ENCODE measurements at regions not wholly inside any gene's neighbourhood (a gene's known extent, or its start where the extent isn't known, plus 50 kb on each side); places are given as distances from the start of the nearest gene placed in this dataset.

- no peaks in the 10 kb centered on the region for H3K4me1 Mint-ChIP-seq (ENCODE audit: low read depth)
- intact Hi-C loops (cut with micrococcal nuclease), result no loop called here
- CTCF ChIA-PET, result no interaction called here
- no peak for TF ChIP-seq CTCF (IDR thresholded peaks at IDR 0.05)
- no peak for ATAC-seq
- no peaks in the 10 kb centered on the region for H3K27me3 Mint-ChIP-seq
- no peak overlapping the region for H3K4me3 Mint-ChIP-seq
- no peaks in the 10 kb centered on the region for H3K36me3 Mint-ChIP-seq (ENCODE audit: low read depth)
- H3K27ac Mint-ChIP-seq, result no peak overlapping the region
- DNase-seq, result no peak
- H3K9me3 Mint-ChIP-seq, result no peaks in the 10 kb centered on the region
- POLR2A ChIA-PET, result no interaction called here
These were observed 321.8 kb downstream of the GPR37 start for GRCh38 chr7:124443762-124444161.

GRCh38 chr7:124440081-124440480 lies 325.5 kb downstream of the GPR37 start:
- intact Hi-C loops (cut with micrococcal nuclease), result no loop called here
- Mint-ChIP-seq H3K4me1 (ENCODE audit: low read depth) (no peaks in the 10 kb centered on the region), H3K27ac (no peak overlapping the region), H3K27me3 (no peaks in the 10 kb centered on the region), H3K4me3 (no peak overlapping the region), H3K36me3 (ENCODE audit: low read depth) (no peaks in the 10 kb centered on the region), H3K9me3 (no peaks in the 10 kb centered on the region)
- DNase-seq, result no peak
- ATAC-seq, result no peak
- CTCF ChIA-PET, result no interaction called here
- POLR2A ChIA-PET, result no interaction called here
- no peak for TF ChIP-seq CTCF (IDR thresholded peaks at IDR 0.05)

- no peak overlapping the region for H3K27ac Mint-ChIP-seq
- H3K27me3 Mint-ChIP-seq, result no peaks in the 10 kb centered on the region
- ChIA-PET CTCF (no interaction called here), POLR2A (no interaction called here)
- no peak for ATAC-seq
- no peak for TF ChIP-seq CTCF (IDR thresholded peaks at IDR 0.05)
- no peak for DNase-seq
- intact Hi-C loops (cut with micrococcal nuclease), result no loop called here
- no peaks in the 10 kb centered on the region for H3K36me3 Mint-ChIP-seq (ENCODE audit: low read depth)
- no peak overlapping the region for H3K4me3 Mint-ChIP-seq
- no peaks in the 10 kb centered on the region for H3K4me1 Mint-ChIP-seq (ENCODE audit: low read depth)
- H3K9me3 Mint-ChIP-seq, result no peaks in the 10 kb centered on the region
These were observed 333.5 kb downstream of the GPR37 start for GRCh38 chr7:124432009-124432578.

- no peaks in the 10 kb centered on the region for H3K27me3 Mint-ChIP-seq
- intact Hi-C loops (cut with micrococcal nuclease), result no loop called here
- ChIA-PET CTCF (no interaction called here), POLR2A (no interaction called here)
- no peak overlapping the region for H3K27ac Mint-ChIP-seq
- H3K4me1 Mint-ChIP-seq (ENCODE audit: low read depth), result no peaks in the 10 kb centered on the region
- ATAC-seq (no peak), DNase-seq (no peak)
- no peaks in the 10 kb centered on the region for H3K36me3 Mint-ChIP-seq (ENCODE audit: low read depth)
- H3K9me3 Mint-ChIP-seq, result no peaks in the 10 kb centered on the region
- H3K4me3 Mint-ChIP-seq, result no peak overlapping the region
- no peak for TF ChIP-seq CTCF (IDR thresholded peaks at IDR 0.05)
These were observed 335.7 kb downstream of the GPR37 start for GRCh38 chr7:124429923-124430322.

- DNase-seq, result no peak
- TF ChIP-seq CTCF (IDR thresholded peaks at IDR 0.05), result no peak
- Mint-ChIP-seq H3K4me1 (ENCODE audit: low read depth) (no peaks in the 10 kb centered on the region), H3K4me3 (no peak overlapping the region), H3K36me3 (ENCODE audit: low read depth) (no peaks in the 10 kb centered on the region), H3K27ac (no peak overlapping the region), H3K9me3 (no peaks in the 10 kb centered on the region), H3K27me3 (no peaks in the 10 kb centered on the region)
- ChIA-PET CTCF (no interaction called here), POLR2A (no interaction called here)
- no peak for ATAC-seq
- intact Hi-C loops (cut with micrococcal nuclease), result no loop called here
These were observed 336.8 kb downstream of the GPR37 start for GRCh38 chr7:124428781-124429180.

Data from activated CD8-positive, alpha-beta T cell treated with anti-CD3 and anti-CD28 coated beads for 36 hours (primary cell).